ENCODE measurements at regions not wholly inside any gene's neighbourhood (a gene's known extent, or its start where the extent isn't known, plus 50 kb on each side); places are given as distances from the start of the nearest gene placed in this dataset.
A peak's percentile ranks its signal among the peaks of the same experiment; 100 is the strongest.
"Not testable (repeated sequence)": the region's sequence is repeated elsewhere in the genome, so short reads cannot be mapped to it uniquely, and the experiment has no call there.

DNA sequence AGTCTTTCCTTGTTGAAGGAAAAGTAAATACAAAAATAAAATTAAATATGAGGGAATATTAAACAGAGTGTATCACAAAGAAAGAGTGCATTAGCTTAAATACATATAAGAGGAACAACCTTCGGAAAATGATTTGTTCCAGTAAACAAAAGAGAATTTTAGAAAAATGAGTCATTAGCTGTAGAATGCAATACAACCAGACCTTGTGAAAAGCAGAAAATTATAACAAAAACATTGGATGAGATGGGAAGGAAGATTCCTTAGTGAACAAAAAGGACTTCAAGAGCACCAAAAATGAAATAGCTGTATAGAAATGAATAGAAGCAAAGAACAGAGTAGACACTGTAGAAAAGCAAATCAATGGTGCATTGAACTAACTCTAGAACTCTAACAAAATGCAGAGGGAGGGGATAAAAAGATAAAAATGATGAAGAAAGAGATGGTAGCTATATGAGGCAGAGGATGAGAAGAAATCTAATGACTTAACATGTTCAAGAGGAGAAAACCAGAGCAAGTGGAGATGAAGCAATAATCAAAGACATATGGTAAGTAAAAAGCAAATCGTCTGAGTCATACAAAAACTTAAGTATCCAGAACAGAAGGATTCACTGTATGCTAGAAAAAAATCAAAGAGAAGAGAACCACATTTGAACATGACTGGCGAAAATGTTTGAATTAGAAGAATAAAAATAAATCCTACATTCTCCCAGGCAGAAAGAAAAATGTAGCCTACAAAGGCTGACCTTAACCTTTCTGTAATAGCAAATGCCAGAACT is 190.5 kb downstream of the TMEM26 start:
- peak; percentile 10 for DNase-seq

DNA sequence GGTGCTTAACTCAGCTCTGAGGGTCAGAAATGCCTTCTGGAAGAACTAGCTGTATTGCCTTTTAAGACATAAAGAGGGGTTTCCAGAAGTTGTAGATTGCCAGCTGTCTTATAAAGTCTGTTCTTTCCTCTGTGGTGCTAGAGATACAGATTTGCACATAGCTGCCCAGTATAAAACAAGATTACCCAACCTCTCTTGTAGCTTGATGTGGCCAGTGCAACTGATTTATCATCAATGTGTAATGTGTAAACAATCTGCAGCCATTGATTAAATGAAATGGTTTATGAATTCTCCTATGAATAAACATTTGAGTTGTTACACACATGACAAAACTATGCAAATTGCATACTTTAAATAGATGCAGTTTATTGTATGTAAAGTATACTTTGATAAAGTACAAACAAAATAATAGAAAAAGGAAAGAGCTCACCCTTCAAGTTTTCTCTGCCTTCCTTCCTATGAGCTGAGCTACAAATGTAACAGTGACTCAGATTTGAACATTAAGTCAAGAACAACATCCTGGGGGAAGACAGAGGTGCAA is 195.2 kb downstream of the TMEM26 start:
- DNase-seq: no peak

DNA sequence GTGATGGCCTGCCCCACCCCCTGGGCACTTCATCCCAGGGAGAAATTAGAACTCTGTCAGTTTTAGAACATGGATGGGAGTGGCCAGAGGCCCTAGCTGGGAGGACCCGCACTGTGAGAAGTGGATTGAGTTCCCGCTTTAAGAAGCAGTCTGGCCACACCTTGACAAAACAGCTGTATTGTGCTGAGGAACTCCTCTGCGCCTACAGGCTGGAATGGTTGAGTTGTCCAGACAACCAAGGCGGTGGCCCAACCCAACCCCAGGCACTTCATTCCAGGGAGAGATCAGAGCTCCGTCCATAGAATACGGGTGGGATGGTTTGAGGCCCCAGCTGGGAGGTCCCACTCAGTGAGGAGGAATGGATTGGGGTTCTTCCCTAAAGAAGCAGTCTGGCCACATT is 196.0 kb downstream of the TMEM26 start:
- no peak for DNase-seq

- not testable (repeated sequence) for DNase-seq
Observed at GRCh38 chr10:61252326-61252725, 200.9 kb downstream of the TMEM26 start.

- no peak for DNase-seq
Observed at GRCh38 chr10:61251089-61251488, 202.1 kb downstream of the TMEM26 start.

- DNase-seq: no peak
Observed at GRCh38 chr10:61250131-61250530, 203.1 kb downstream of the TMEM26 start.

DNA sequence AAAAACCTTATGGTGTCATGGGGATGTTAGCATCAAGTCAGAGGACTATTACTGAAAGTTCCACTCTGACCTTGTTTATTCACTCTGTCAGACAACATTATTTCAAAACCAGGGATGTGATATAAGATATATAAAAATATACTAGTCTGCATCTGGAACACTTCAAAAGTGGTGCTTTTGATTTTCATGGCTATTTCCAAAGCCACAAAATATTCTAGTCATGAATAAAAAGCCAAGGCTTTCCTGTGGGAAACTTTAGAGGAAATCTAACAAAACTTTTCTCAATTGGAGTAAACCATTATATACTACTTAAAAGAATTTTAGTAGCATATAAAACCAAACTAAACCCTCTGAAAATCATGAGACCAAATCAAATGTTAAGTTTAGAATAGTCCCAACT is 205.2 kb downstream of the TMEM26 start:
- DNase-seq: no peak

DNA sequence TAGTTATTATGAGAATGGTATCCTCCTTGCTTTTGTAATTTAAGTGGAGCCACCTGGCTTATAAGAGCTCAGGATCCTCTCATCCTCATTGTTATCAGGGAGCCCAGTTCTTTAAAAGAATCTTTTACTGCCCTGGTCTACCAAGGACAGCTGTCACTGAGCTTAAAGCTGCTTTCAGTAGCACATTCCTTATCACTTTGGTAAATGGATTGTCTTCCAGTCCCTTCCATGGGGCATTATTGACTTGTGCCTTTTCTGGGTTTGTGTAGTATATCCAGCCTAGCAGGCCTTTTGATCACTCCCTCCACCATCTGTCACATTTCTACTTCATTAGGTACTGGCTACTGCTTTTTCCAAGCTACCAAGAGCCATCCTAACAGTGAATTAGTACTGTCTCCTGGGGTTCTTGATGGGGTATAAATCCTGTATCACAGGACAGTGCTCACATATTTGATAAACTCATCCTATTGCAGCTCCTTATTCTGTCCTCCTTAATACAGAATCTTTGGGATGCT is 208.9 kb downstream of the TMEM26 start:
- no peak for DNase-seq

- no peak for DNase-seq
Observed at GRCh38 chr10:61232780-61233179, 220.4 kb downstream of the TMEM26 start.

- DNase-seq: no peak
Observed at GRCh38 chr10:61225939-61226338, 227.2 kb downstream of the TMEM26 start.

GRCh38 chr10:61223576-61223975 is 229.6 kb downstream of the TMEM26 start:
- no peak for DNase-seq

DNA sequence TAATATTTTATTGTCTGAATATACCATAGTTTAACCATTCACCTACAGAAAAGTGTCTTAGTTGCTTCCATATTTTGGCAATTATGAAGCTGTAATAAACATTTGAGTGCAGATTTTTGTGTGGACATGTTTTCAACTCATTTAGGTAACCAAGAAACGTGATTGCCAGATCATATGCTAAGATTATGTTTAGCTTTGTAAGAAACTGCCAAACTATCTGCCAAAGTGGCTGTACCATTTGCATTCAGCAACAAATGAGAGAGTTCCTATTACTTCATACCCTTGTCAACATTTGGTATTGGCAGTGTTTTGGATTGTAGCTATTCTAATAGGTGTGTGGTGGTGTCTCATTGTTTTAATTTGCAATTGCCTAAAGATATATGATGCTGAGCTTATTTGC is 233.5 kb downstream of the TMEM26 start:
- no peak for DNase-seq

- DNase-seq: no peak
Observed at GRCh38 chr10:61217851-61218565, 235.2 kb downstream of the TMEM26 start.

DNA sequence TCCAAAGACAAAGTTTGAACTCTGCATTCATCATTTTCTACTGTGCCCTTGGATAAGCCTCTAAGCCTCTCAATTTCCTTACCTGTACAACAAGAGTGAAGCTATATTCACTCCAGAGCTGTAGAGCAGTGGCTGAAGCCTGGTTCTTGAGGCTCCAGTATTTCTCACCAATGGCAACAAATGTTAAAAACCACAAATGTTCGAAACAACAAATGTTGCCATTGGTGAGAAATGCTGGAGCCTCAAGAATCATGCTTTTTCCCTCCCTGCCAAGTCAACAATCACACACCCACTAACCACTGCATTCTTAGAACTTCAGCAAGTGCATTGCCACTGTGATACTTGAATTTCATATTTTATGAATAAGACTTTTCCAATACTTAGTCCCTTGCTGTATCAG is 237.9 kb downstream of the TMEM26 start:
- DNase-seq: no peak

GRCh38 chr10:61211468-61211867 is 241.7 kb downstream of the TMEM26 start:
- DNase-seq: no peak

GRCh38 chr10:61197057-61197456 is 253.1 kb upstream of the RHOBTB1 start:
- no peak for DNase-seq

DNA sequence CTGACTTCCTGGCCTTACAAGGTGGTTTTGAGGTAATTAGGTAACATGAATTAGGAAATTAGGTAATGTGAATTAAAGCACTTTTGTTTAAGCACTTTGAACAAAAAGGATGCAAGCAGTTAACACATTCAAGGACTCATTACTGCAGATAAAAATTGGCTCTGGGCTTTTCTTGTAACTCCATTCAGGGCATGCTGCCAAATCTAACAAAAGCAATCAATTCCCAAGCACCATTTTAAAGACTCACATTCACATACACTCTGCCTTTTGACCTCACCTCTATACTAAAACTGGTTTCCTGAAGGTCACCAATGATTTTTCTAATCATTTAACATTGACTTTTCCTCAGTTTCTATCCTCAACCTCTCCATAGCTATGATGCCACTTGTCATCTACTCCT is 251.2 kb upstream of the RHOBTB1 start:
- DNase-seq: no peak

GRCh38 chr10:61192589-61192988 is 248.6 kb upstream of the RHOBTB1 start:
- DNase-seq: not testable (repeated sequence)

DNA sequence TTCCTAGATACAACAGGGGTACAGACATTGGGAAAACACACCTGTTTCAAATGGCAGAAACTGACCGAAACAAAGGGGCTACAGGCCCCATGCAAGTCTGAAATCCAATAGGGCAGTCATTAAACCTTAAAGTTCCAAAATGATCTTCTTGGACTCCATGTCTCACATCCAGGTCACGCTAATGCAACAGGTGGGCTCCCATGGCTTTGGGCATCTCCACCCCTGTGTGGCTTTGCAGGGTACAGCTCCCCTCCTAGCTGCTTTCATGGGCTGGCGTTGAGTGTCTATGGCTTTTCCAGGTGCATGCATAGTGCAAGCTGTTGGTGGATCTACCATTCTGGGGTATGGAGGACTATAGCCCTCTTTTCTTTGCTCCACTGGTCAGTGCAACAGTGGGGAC is 248.1 kb upstream of the RHOBTB1 start:
- no peak for DNase-seq

GRCh38 chr10:61189912-61190311 is 245.9 kb upstream of the RHOBTB1 start:
- DNase-seq: no peak

DNA sequence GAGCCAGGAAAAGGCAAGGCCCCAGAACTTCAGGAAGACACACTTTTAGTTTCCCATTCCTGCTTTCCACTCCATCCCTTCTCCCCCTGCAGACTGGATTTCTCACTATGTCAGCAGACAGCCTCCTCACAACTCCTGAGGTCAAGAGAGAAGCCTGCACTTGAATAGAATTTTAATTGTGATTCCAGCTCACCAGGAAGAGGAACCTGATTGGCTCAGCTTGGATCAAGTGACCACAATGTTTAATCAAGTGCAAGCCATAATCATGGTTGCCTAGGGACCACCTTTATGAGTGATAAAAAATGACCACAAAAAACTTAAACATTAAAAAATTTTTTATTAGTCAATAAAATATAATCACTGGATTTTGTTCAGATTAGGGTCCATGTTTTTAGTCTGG is 244.7 kb upstream of the RHOBTB1 start:
- no peak for DNase-seq

DNA sequence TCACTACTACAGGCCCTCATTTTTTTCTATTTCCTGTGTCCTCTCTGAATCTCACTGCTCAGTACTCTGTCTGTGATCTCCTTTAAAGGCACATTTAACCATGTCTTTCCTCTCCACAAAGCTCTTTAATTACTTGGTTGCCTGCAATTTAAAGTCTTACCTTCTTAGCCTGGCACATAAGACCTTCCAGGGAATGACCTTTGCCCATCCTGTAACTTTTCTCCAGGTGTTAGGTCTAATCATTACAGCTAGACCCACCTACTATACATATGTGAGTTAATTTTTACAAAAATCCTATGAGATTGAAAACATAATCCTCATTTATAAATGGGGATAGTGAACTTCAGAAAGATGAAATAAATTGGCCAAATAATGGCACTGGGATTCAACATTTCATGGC is 244.1 kb upstream of the RHOBTB1 start:
- DNase-seq: no peak

- DNase-seq: no peak
Observed at GRCh38 chr10:61187601-61188000, 243.6 kb upstream of the RHOBTB1 start.

DNA sequence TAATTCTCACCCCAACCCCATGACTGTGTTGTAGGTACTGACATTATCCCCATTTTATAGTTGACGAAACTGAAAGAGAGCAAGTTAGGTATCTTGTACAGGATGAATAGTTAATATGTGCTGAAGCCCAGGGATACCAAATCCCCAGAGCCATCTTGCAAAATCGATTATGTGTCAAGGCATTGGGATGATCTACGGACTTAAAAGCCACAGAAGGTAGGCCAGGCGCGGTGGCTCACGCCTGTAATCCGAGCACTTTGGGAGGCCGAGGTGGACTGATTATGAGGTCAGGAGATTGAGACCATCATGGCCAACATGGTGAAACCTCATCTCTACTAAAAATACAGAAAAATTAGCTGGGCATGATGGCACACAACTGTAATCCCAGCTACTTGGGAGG is 242.4 kb upstream of the RHOBTB1 start:
- DNase-seq: no peak

Data from amniotic stem cell (primary cell).